K562 (cell line): ENCODE measurements at regions not wholly inside any gene's neighbourhood (a gene's known extent, or its start where the extent isn't known, plus 50 kb on each side); places are given as distances from the start of the nearest gene placed in this dataset.

Source experiments
- CTCF ChIP-seq, 3 experiments: IDR thresholded peaks in 2 of 3; conservative IDR thresholded peaks in 1 of 3; 2 replicates each; pipeline ENCODE4 v1.5.1; 2011 to 2012; ENCODE audit warnings: low read length in 3 of 3, mild to moderate bottlenecking in 3 of 3, control low read depth in 2 of 3, improper control_type of control experiment in 1 of 3, inconsistent platforms in 1 of 3, low read depth in 1 of 3, mixed read lengths in 1 of 3, moderate library complexity in 1 of 3; ENCODE audit not compliant: insufficient read depth in 2 of 3
- EP300 ChIP-seq: IDR thresholded peaks from 2 replicates; pipeline ENCODE4 v1.6.1; 2012; ENCODE audit warnings: low read length, improper control_type of control experiment
- HCFC1 ChIP-seq: IDR thresholded peaks from 2 replicates; pipeline ENCODE4 v1.6.1; 2012; ENCODE audit warnings: low read depth, low read length, improper control_type of control experiment
- KAT8 ChIP-seq: fragments of 450-650 bp; IDR thresholded peaks from 2 replicates; pipeline ENCODE4 v1.6.1; 2016; ENCODE audit warnings: low read depth, mild to moderate bottlenecking
- KLF16 ChIP-seq: IDR thresholded peaks from 2 replicates; pipeline ENCODE4 v1.6.1; 2016; ENCODE audit warnings: antibody characterized with exemption
- MLX ChIP-seq, 2 experiments: fragments of 450-650 bp in 1 of 2; sonication (generic) in 1 of 2; formaldehyde crosslinking; conservative IDR thresholded peaks; 2 replicates each; pipeline versions ENCODE4 v1.4.0 to v1.8.1; 2020 to 2022; ENCODE audit warnings: mild to moderate bottlenecking in 1 of 2, missing genetic modification reagents in 1 of 2
- SNAPC5 ChIP-seq: fragments of 250-450 bp; sonication (Bioruptor Pico); IDR thresholded peaks from 2 replicates; pipeline ENCODE4 v1.8.0; 2021; ENCODE audit warnings: moderate library complexity, mild to moderate bottlenecking, inconsistent platforms
- STAT5B ChIP-seq: fragments of 250-450 bp; sonication (Bioruptor Pico); IDR thresholded peaks from 2 replicates; pipeline ENCODE4 v1.8.0; 2021; ENCODE audit warnings: mild to moderate bottlenecking, inconsistent platforms
- TF ChIP-seq, protein P1 (sequence below): sonication (generic); formaldehyde crosslinking; IDR thresholded peaks from 2 replicates; pipeline ENCODE4 v1.9.0; 2022; ENCODE audit warnings: mild to moderate bottlenecking, missing genetic modification reagents

- TF ChIP-seq STAT5B (CRISPR knock-in tag) (no peak), HCFC1 (no peak), EP300 (no peak), KAT8 (no peak), MLX (CRISPR knock-in tag; conservative IDR thresholded peaks at IDR 0.05) (no peak), CTCF (IDR thresholded peaks at IDR 0.05 in 2 of 3, conservative IDR thresholded peaks at IDR 0.05 in 1 of 3; ENCODE audit: insufficient read depth in 2 of 3, low read depth in 1 of 3, low read length in 3 of 3) (no peak), KLF16 (no peak), SNAPC5 (CRISPR knock-in tag) (no peak)
- TF ChIP-seq, protein P1, sequence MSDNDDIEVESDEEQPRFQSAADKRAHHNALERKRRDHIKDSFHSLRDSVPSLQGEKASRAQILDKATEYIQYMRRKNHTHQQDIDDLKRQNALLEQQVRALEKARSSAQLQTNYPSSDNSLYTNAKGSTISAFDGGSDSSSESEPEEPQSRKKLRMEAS (CRISPR knock-in tag): no peak
Measured at GRCh38 chr1:60359431-60359830, 285.9 kb upstream of the C1orf87 start.
